Erythroblast (primary cell): ENCODE measurements at regions not wholly inside any gene's neighbourhood (a gene's known extent, or its start where the extent isn't known, plus 50 kb on each side); places are given as distances from the start of the nearest gene placed in this dataset.

Source experiments
- GATA1 ChIP-seq: IDR thresholded peaks from 2 replicates; pipeline ENCODE4 v1.6.1; 2011; ENCODE audit warnings: low read depth, mild to moderate bottlenecking, control low read depth, low read length, moderate library complexity
- POLR2A ChIP-seq: IDR thresholded peaks from 2 replicates; pipeline ENCODE4 v1.6.1; 2011; ENCODE audit warnings: mild to moderate bottlenecking, low read length

- TF ChIP-seq POLR2A (no peak), GATA1 (no peak)
These were observed 112.0 kb upstream of the PKDCC start for GRCh38 chr2:41935825-41936224.
